Activated B cell treated with CpG ODN at 0.5 μM for 24 hours (primary cell): ENCODE measurements at regions not wholly inside any gene's neighbourhood (a gene's known extent, or its start where the extent isn't known, plus 50 kb on each side); places are given as distances from the start of the nearest gene placed in this dataset.

Experiments used
- ATAC-seq: fragments of 200-7000 bp; cut with Tn5 transposase; one replicate; pipeline ENCODE4 v1.10.0; 2021; ENCODE audit warnings: low read depth, mild to moderate bottlenecking, moderate library complexity
- CTCF ChIA-PET: fragments of 350-600 bp; sonication (Branson Sonifier 250); formaldehyde crosslinking; loops from one replicate; lab custom pipeline; 2021; ENCODE audit warnings: antibody characterized with exemption; lab: Charles Lee
- POLR2A ChIA-PET: fragments of 350-600 bp; sonication (Branson Sonifier 250); formaldehyde crosslinking; loops from one replicate; lab custom pipeline; 2021; ENCODE audit warnings: antibody characterized with exemption; lab: Charles Lee
- DNase-seq: peaks from one replicate; pipeline ENCODE4 v3.0.0; 2022
- H3K27ac Mint-ChIP-seq: one replicate; pipeline ENCODE4 v1.8.0; 2020; ENCODE audit warnings: mixed read lengths
- H3K27me3 Mint-ChIP-seq: one replicate; pipeline ENCODE4 v1.8.0; 2021; ENCODE audit warnings: mixed read lengths
- H3K36me3 Mint-ChIP-seq: one replicate; pipeline ENCODE4 v1.8.0; 2021; ENCODE audit warnings: low read depth, mixed read lengths
- H3K4me1 Mint-ChIP-seq: one replicate; pipeline ENCODE4 v1.8.0; 2021; ENCODE audit warnings: mixed read lengths
- H3K4me3 Mint-ChIP-seq: one replicate; pipeline ENCODE4 v1.8.0; 2020; ENCODE audit warnings: mild to moderate bottlenecking, mixed read lengths
- H3K9me3 Mint-ChIP-seq: one replicate; pipeline ENCODE4 v1.8.0; 2020; ENCODE audit warnings: mixed read lengths
- intact Hi-C: fragments of 100-400 bp; cut with micrococcal nuclease; formaldehyde crosslinking; loops from one replicate; pipeline ENCODE4 v1.15.1; 2024
- TF ChIP-seq, protein P1 (sequence below): fragments of 200-600 bp; IDR thresholded peaks from one replicate; pipeline ENCODE4 v1.8.0; 2022; ENCODE audit warnings: antibody characterized with exemption, mild to moderate bottlenecking

DNA sequence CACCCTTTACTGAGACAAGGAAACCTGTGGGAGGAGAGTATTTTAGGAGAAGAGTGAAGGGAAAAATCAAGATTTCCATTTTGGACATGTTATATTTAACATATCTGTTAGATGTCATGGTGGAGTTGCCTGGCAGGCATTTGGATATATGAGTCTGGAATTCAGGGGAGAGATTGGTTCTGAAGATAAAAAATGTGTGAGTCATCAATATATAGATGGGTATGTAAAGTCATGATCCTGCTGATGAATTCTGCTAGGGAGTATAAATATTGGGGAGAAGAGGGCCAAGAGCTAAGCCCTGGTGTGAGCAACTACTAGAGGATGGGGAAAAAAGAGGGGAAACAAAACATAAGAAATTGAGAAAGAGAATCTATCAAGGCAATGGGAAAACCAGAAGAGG is 151.3 kb upstream of the SOX9 start:
- no peaks in the 10 kb centered on the region for H3K9me3 Mint-ChIP-seq
- DNase-seq = no peak
- ATAC-seq = no peak
- no peaks in the 10 kb centered on the region for H3K36me3 Mint-ChIP-seq
- intact Hi-C loops = no loop called here
- H3K27me3 Mint-ChIP-seq = no peaks in the 10 kb centered on the region
- no peak overlapping the region for H3K4me3 Mint-ChIP-seq
- H3K4me1 Mint-ChIP-seq = no peaks in the 10 kb centered on the region
- no peak overlapping the region for H3K27ac Mint-ChIP-seq
- CTCF ChIA-PET = no interaction called here
- POLR2A ChIA-PET = no interaction called here
- TF ChIP-seq, protein P1, sequence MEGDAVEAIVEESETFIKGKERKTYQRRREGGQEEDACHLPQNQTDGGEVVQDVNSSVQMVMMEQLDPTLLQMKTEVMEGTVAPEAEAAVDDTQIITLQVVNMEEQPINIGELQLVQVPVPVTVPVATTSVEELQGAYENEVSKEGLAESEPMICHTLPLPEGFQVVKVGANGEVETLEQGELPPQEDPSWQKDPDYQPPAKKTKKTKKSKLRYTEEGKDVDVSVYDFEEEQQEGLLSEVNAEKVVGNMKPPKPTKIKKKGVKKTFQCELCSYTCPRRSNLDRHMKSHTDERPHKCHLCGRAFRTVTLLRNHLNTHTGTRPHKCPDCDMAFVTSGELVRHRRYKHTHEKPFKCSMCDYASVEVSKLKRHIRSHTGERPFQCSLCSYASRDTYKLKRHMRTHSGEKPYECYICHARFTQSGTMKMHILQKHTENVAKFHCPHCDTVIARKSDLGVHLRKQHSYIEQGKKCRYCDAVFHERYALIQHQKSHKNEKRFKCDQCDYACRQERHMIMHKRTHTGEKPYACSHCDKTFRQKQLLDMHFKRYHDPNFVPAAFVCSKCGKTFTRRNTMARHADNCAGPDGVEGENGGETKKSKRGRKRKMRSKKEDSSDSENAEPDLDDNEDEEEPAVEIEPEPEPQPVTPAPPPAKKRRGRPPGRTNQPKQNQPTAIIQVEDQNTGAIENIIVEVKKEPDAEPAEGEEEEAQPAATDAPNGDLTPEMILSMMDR = no peak

DNA sequence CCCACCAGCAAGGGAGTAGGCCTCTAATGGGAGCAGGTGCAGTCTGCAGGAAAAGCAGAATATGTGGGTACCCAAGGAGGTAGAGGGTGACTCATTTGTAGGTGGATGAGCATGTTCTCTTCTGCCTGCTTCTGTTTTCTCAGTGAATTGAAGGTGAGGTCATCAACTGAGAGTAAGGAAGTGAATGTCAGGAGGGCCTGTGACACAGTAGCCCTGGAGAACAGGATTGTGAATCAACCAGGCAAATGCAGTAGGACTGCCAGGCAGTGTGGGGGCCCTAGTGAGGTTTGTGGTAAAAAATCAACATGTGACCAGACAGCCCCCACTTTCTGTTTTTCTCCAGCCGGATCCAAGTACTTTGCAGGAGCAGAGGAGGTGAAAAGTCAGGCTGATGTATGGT is 150.5 kb upstream of the SOX9 start:
- Mint-ChIP-seq H3K27me3 (no peaks in the 10 kb centered on the region), H3K4me1 (no peaks in the 10 kb centered on the region), H3K36me3 (no peaks in the 10 kb centered on the region), H3K27ac (no peak overlapping the region), H3K9me3 (no peaks in the 10 kb centered on the region), H3K4me3 (no peak overlapping the region)
- DNase-seq (no peak), ATAC-seq (no peak)
- TF ChIP-seq, protein P1 = no peak
- ChIA-PET CTCF (no interaction called here), POLR2A (no interaction called here)
- intact Hi-C loops = no loop called here

DNA sequence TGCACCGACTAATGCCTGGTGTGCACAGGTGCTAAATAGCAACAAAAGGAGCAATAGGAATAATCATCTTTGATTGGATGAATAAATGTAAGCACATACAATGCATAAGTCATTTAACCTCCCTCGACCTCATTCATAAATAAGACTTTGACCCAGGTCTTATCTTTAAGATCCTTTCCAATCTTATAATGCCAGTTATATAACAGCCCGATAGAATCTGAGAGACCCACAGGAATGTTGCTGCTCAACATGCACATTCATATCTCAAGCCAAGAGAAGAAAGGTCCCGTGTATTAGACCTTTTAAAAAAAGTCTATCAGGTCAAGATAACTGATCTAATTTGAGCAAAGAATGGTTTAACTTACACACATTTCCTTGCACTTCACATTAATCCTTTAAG is 146.8 kb upstream of the SOX9 start:
- no peak overlapping the region for H3K27ac Mint-ChIP-seq
- TF ChIP-seq, protein P1 = no peak
- ChIA-PET POLR2A (no interaction called here), CTCF (no interaction called here)
- intact Hi-C loops = no loop called here
- H3K4me1 Mint-ChIP-seq = no peaks in the 10 kb centered on the region
- ATAC-seq = no peak
- H3K27me3 Mint-ChIP-seq = no peaks in the 10 kb centered on the region
- H3K36me3 Mint-ChIP-seq = no peaks in the 10 kb centered on the region
- H3K4me3 Mint-ChIP-seq = no peak overlapping the region
- no peak for DNase-seq
- H3K9me3 Mint-ChIP-seq = no peaks in the 10 kb centered on the region

DNA sequence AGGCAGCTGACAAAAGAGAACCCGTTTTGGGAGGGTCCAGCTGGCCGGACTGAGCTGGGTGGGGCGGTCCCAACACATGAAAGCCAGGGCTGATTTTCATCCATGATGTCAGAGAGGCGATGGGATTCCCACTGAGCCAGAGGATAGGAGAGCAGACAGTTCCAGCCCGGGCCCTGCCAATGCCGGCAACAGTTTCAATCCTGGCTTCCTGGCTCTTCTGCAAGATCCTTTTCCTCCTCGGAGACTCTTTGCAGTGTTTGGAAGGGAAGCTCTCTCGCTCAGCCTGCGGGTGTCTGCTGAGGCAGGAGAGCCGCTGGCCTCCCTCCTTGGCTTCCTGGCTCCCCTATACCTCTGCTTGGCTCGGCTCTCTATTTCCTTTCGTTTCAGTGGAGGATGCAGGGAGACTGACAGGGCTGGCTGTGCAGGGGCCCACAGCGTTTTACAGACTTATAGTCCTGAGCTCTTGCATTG is 145.5 kb upstream of the SOX9 start:
- TF ChIP-seq, protein P1 = no peak
- CTCF ChIA-PET = no interaction called here
- Mint-ChIP-seq H3K27ac (no peak overlapping the region), H3K27me3 (no peaks in the 10 kb centered on the region), H3K36me3 (no peaks in the 10 kb centered on the region), H3K4me3 (no peak overlapping the region), H3K9me3 (no peaks in the 10 kb centered on the region), H3K4me1 (no peaks in the 10 kb centered on the region)
- DNase-seq = no peak
- ATAC-seq = no peak
- intact Hi-C loops = no loop called here
- POLR2A ChIA-PET = no interaction called here

DNA sequence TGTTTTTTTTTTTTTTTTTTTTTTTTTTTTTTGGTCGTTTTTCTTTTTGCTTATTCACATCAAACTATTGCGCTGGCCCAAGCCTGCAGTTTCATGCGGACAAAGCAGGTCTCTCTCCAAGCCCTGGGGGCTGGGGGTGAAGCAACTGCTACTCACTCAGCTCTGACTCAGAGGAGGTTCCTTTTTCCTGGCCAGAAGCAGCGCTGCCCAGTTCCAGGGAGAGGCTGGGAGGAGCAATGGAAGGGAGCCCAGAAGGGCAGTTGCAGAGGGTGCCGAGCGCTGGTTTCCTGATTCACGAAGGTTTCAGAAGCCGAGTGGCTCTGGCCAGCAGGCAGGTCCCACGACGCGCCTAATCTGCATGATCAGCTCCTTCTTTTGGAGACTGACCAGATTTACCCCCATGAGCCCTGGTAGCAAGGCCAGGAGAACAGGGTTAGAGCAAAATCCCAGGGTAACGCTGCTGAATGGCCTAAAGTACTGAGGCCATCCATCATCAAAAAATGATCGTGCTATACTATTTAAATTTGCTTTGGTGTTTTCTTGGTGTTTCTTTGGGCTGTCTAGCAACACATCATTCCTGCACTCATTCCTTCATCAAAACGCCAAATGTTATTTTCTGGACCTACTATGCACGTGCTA is 144.7 kb upstream of the SOX9 start:
- no peak for ATAC-seq
- no peaks in the 10 kb centered on the region for H3K27me3 Mint-ChIP-seq

More for the DNA sequence above, 144.7 kb upstream of the SOX9 start:
- Mint-ChIP-seq H3K27ac (no peak overlapping the region), H3K9me3 (no peaks in the 10 kb centered on the region), H3K36me3 (no peaks in the 10 kb centered on the region), H3K4me1 (no peaks in the 10 kb centered on the region), H3K4me3 (no peak overlapping the region)
- TF ChIP-seq, protein P1 = no peak
- ChIA-PET CTCF (no interaction called here), POLR2A (no interaction called here)
- intact Hi-C loops = no loop called here
- no peak for DNase-seq
